Astrocyte (in vitro differentiated cells and primary cell): ENCODE measurements at regions not wholly inside any gene's neighbourhood (a gene's known extent, or its start where the extent isn't known, plus 50 kb on each side); places are given as distances from the start of the nearest gene placed in this dataset.

ENCODE experiments used
- DNase-seq: peaks from one replicate; pipeline ENCODE4 v3.0.0-alpha.2; 2010; ENCODE audit warnings: low read depth
- FAIRE-seq: peaks from 2 replicates; lab custom pipeline; 2011; peaks lifted over from hg19 to GRCh38; lab: Jason Lieb, UNC
- H2AFZ ChIP-seq: 2 replicates; pipeline ENCODE4 v1.6.0; 2012; ENCODE audit warnings: low read depth, low read length, inconsistent platforms
- H3K27ac ChIP-seq: 2 replicates; pipeline ENCODE4 v1.5.1; 2011; ENCODE audit warnings: low read depth, low read length, inconsistent platforms
- H3K27me3 ChIP-seq: 2 replicates; pipeline ENCODE4 v1.6.0; 2011; ENCODE audit warnings: low read length, inconsistent platforms; ENCODE audit not compliant: insufficient read depth
- H3K36me3 ChIP-seq: 2 replicates; pipeline ENCODE4 v1.5.1; 2011; ENCODE audit warnings: low read length, inconsistent platforms; ENCODE audit not compliant: insufficient read depth
- H3K4me1 ChIP-seq: 2 replicates; pipeline ENCODE4 v1.5.1; 2011; ENCODE audit warnings: low read length, inconsistent platforms; ENCODE audit not compliant: insufficient read depth
- H3K4me2 ChIP-seq: 2 replicates; pipeline ENCODE4 v1.6.0; 2012; ENCODE audit warnings: low read length, inconsistent platforms
- H3K4me3 ChIP-seq: 2 replicates; pipeline ENCODE4 v1.5.1; 2011; ENCODE audit warnings: low read depth, mild to moderate bottlenecking, low read length, inconsistent platforms; ENCODE audit not compliant: insufficient read depth
- H3K79me2 ChIP-seq: 2 replicates; pipeline ENCODE4 v1.6.0; 2012; ENCODE audit warnings: mild to moderate bottlenecking, low read length, inconsistent platforms; ENCODE audit not compliant: insufficient read depth
- H3K9ac ChIP-seq: 2 replicates; pipeline ENCODE4 v1.6.0; 2012; ENCODE audit warnings: mild to moderate bottlenecking, low read length, inconsistent platforms
- H3K9me3 ChIP-seq: 2 replicates; pipeline ENCODE4 v1.5.1; 2012; ENCODE audit warnings: low read depth, mild to moderate bottlenecking, low read length, inconsistent platforms; ENCODE audit not compliant: insufficient read depth
- H4K20me1 ChIP-seq: 2 replicates; pipeline ENCODE4 v1.6.0; 2012; ENCODE audit warnings: low read length, inconsistent platforms; ENCODE audit not compliant: insufficient read depth
- H3K27ac Mint-ChIP-seq: one replicate; pipeline ENCODE4 v1.8.0; 2021; ENCODE audit warnings: mild to moderate bottlenecking, mixed read lengths; ENCODE audit not compliant: unreplicated experiment
- H3K27me3 Mint-ChIP-seq: one replicate; pipeline ENCODE4 v1.8.0; 2021; ENCODE audit warnings: low read depth, mixed read lengths; ENCODE audit not compliant: unreplicated experiment
- H3K36me3 Mint-ChIP-seq: one replicate; pipeline ENCODE4 v1.8.0; 2021; ENCODE audit warnings: low read depth, mixed read lengths; ENCODE audit not compliant: unreplicated experiment
- H3K4me1 Mint-ChIP-seq: one replicate; pipeline ENCODE4 v1.8.0; 2021; ENCODE audit warnings: low read depth, mixed read lengths; ENCODE audit not compliant: unreplicated experiment
- H3K4me3 Mint-ChIP-seq: one replicate; pipeline ENCODE4 v1.8.0; 2021; ENCODE audit warnings: mild to moderate bottlenecking, moderate library complexity, mixed read lengths; ENCODE audit not compliant: unreplicated experiment
- H3K9me3 Mint-ChIP-seq: one replicate; pipeline ENCODE4 v1.8.0; 2021; ENCODE audit warnings: mild to moderate bottlenecking, mixed read lengths; ENCODE audit not compliant: unreplicated experiment
- EZH2 ChIP-seq: IDR thresholded peaks from 2 replicates; pipeline ENCODE4 v1.6.1; 2012; ENCODE audit warnings: mild to moderate bottlenecking, low read length, inconsistent platforms; ENCODE audit not compliant: insufficient read depth
- TF ChIP-seq, protein P1 (sequence below): IDR thresholded peaks from 2 replicates; pipeline ENCODE4 v1.5.1; 2011; ENCODE audit warnings: low read depth, mild to moderate bottlenecking, inconsistent platforms, low read length, moderate library complexity; ENCODE audit not compliant: insufficient read depth

DNA sequence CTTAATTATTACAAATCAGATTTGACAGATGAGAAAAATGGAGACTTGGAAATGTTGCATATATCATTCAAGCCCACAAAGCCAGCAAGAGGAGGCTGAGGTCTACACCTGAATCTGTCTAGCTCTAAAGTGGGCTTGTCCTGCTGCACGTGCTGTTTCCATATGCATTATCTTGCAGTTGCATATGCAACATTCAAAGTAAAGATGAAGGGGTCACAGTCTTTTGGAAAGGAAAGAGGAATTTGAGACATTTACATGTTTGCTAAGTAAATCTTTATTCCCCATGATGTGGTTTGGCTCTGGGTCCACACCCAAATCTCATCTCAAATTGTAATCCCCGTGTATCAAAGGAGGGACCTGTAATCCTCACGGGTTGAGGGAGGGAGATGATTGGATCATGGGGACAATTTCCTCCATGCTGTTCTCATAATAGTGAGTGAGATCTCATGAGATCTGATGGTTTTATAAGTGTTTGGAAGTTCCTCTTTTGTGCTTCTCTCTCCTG, 98.3 kb downstream of the BACH1 start:
- Histone ChIP-seq H3K79me2 (no peaks in the 10 kb centered on the region), H3K4me3 (no peak overlapping the region), H3K9ac (no peak overlapping the region), H2AFZ (no peak overlapping the region), H3K9me3 (no peaks in the 10 kb centered on the region), H3K4me1 (no peaks in the 10 kb centered on the region), H3K27ac (no peak overlapping the region), H3K4me2 (no peak overlapping the region), H4K20me1 (peaks cover 3% of the 10 kb centered on the region), H3K36me3 (peaks cover 3% of the 10 kb centered on the region), H3K27me3 (no peaks in the 10 kb centered on the region)
- no peak for TF ChIP-seq EZH2
- TF ChIP-seq, protein P1, sequence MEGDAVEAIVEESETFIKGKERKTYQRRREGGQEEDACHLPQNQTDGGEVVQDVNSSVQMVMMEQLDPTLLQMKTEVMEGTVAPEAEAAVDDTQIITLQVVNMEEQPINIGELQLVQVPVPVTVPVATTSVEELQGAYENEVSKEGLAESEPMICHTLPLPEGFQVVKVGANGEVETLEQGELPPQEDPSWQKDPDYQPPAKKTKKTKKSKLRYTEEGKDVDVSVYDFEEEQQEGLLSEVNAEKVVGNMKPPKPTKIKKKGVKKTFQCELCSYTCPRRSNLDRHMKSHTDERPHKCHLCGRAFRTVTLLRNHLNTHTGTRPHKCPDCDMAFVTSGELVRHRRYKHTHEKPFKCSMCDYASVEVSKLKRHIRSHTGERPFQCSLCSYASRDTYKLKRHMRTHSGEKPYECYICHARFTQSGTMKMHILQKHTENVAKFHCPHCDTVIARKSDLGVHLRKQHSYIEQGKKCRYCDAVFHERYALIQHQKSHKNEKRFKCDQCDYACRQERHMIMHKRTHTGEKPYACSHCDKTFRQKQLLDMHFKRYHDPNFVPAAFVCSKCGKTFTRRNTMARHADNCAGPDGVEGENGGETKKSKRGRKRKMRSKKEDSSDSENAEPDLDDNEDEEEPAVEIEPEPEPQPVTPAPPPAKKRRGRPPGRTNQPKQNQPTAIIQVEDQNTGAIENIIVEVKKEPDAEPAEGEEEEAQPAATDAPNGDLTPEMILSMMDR = no peak
- H3K27ac Mint-ChIP-seq = no peak overlapping the region
- no peak for FAIRE-seq
- H3K9me3 Mint-ChIP-seq = peaks cover 12% of the 10 kb centered on the region
- H3K4me3 Mint-ChIP-seq = no peak overlapping the region
- H3K4me1 Mint-ChIP-seq = no peaks in the 10 kb centered on the region
- peaks cover 15% of the 10 kb centered on the region for H3K36me3 Mint-ChIP-seq
- no peaks in the 10 kb centered on the region for H3K27me3 Mint-ChIP-seq
- no peak for DNase-seq

DNA sequence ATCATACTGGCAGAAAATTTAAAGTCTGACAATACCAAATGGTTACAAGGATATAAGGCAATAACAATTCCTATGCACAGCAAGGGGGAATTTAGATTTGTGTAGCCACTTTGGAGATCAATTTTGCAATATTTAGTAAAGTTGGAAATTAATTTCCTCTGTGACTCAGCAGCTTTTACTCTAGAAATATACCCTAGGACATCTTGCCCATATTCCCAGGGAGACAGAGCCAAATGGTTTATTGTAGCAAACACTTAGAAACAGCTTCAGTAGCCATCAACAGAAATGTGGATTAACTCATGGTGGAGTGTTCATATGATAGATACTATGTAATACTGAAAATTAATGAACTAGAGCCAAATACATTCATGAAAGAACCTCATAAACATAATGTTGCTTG, 104.6 kb downstream of the BACH1 start:
- no peak for DNase-seq
- no peaks in the 10 kb centered on the region for H3K9me3 ChIP-seq
- Mint-ChIP-seq H3K4me3 (no peak overlapping the region), H3K27ac (no peak overlapping the region), H3K9me3 (peaks cover 16% of the 10 kb centered on the region), H3K4me1 (no peaks in the 10 kb centered on the region), H3K27me3 (no peaks in the 10 kb centered on the region), H3K36me3 (peaks cover 26% of the 10 kb centered on the region)
- H3K4me1 ChIP-seq = no peaks in the 10 kb centered on the region
- H2AFZ ChIP-seq = no peak overlapping the region
- no peak for FAIRE-seq
- H3K4me2 ChIP-seq = no peak overlapping the region
- no peaks in the 10 kb centered on the region for H3K27me3 ChIP-seq
- H3K9ac ChIP-seq = no peak overlapping the region
- peaks cover 3% of the 10 kb centered on the region for H4K20me1 ChIP-seq
- no peaks in the 10 kb centered on the region for H3K79me2 ChIP-seq
- no peak overlapping the region for H3K27ac ChIP-seq
- TF ChIP-seq EZH2 = no peak
- TF ChIP-seq, protein P1 = no peak
- peaks cover 3% of the 10 kb centered on the region for H3K36me3 ChIP-seq
- H3K4me3 ChIP-seq = no peak overlapping the region

DNA sequence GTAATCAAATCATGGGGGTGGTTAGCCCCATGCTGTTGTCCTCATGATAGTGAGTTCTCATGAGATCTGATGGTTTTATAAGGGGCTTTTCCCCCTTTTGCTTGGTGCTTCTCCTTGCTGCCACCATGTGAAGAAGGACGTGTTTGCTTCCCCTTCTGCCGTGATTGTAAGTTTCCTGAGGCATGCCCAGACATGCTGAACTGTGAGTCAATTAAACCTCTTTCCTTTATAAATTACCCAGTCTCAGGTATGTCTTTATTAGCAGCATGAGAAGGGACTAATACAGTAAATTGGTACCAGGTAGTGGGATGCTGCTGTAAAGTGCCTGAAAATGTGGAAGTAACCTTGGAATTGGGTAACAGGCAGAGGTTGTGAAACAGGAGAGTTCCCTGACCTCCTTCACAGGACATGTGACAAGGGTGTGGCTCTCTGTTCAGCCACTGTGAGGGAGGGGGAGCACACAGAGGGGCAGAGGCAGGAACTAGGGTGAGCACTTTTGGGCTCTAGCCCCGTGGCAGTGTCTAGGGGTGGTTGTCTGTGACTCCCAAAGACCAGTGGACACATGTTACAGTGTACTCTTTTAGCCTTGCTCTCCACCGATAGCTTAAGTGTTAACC, 105.3 kb downstream of the BACH1 start:
- no peaks in the 10 kb centered on the region for H3K4me1 Mint-ChIP-seq
- no peak overlapping the region for H2AFZ ChIP-seq

More for the DNA sequence above, 105.3 kb downstream of the BACH1 start:
- DNase-seq (no peak), FAIRE-seq (no peak)
- no peaks in the 10 kb centered on the region for H3K9me3 ChIP-seq
- H3K79me2 ChIP-seq = no peaks in the 10 kb centered on the region
- no peak for TF ChIP-seq EZH2
- TF ChIP-seq, protein P1 = no peak
- H3K36me3 Mint-ChIP-seq = peaks cover 27% of the 10 kb centered on the region
- no peak overlapping the region for H3K4me3 Mint-ChIP-seq
- H3K27ac ChIP-seq = no peak overlapping the region
- H3K27ac Mint-ChIP-seq = peak overlapping the region; percentile 56
- no peaks in the 10 kb centered on the region for H3K27me3 ChIP-seq
- no peaks in the 10 kb centered on the region for H3K4me1 ChIP-seq
- H3K27me3 Mint-ChIP-seq = no peaks in the 10 kb centered on the region
- peaks cover 3% of the 10 kb centered on the region for H3K36me3 ChIP-seq
- H3K4me3 ChIP-seq = no peak overlapping the region
- peaks cover 15% of the 10 kb centered on the region for H3K9me3 Mint-ChIP-seq
- no peak overlapping the region for H3K9ac ChIP-seq
- no peak overlapping the region for H3K4me2 ChIP-seq
- peaks cover 3% of the 10 kb centered on the region for H4K20me1 ChIP-seq
